Adrenal gland (tissue), 9 donors: ENCODE measurements at regions not wholly inside any gene's neighbourhood (a gene's known extent, or its start where the extent isn't known, plus 50 kb on each side); places are given as distances from the start of the nearest gene placed in this dataset.

Source experiments
- DNase-seq, 7 donors: peaks; one replicate each; pipeline ENCODE4 v3.0.0-alpha.2; 2019 to 2020
- H3K27ac ChIP-seq, 5 donors: fragments of 200-600 bp; sonication (generic) in 4 of 5; 1 replicate in 3 of 5; 2 replicates in 2 of 5; pipeline versions ENCODE4 v1.5.1 to v1.8.0; 2016 to 2020; ENCODE audit warnings: mild to moderate bottlenecking in 1 of 5
- H3K27me3 ChIP-seq: fragments of 200-600 bp; 2 replicates; pipeline ENCODE4 v1.8.0; 2021
- H3K36me3 ChIP-seq, 2 donors: fragments of 200-600 bp; replicated peaks in 1 of 2; 1 replicate in 1 of 2; 2 replicates in 1 of 2; pipeline versions ENCODE4 v1.5.1 to v1.8.0; 2018 to 2022
- H3K4me1 ChIP-seq, 2 donors: fragments of 200-600 bp; replicated peaks in 1 of 2; 1 replicate in 1 of 2; 2 replicates in 1 of 2; pipeline versions ENCODE4 v1.5.1 to v1.8.0; 2018 to 2021
- H3K4me3 ChIP-seq, 4 donors: fragments of 200-600 bp; sonication (generic) in 3 of 4; one replicate each; pipeline ENCODE4 v1.5.1; 2016 to 2018
- H3K9me3 ChIP-seq, 3 donors: fragments of 200-600 bp; sonication (generic) in 1 of 3; replicated peaks in 1 of 3; 1 replicate in 2 of 3; 2 replicates in 1 of 3; pipeline versions ENCODE4 v1.5.1 to v1.8.0; 2016 to 2021
- CTCF ChIP-seq, 6 experiments: fragments of 450-650 bp in 4 of 6; fragments of 200-600 bp in 2 of 6; sonication (generic) in 1 of 6; IDR thresholded peaks; 1 replicate in 5 of 6; 2 replicates in 1 of 6; pipeline versions ENCODE4 v1.5.1 to v1.8.0; 2016 to 2021; ENCODE audit warnings: antibody characterized with exemption in 6 of 6, mild to moderate bottlenecking in 2 of 6, moderate library complexity in 1 of 6
- POLR2A ChIP-seq, 2 donors: fragments of 450-650 bp; IDR thresholded peaks; one replicate each; pipeline ENCODE4 v1.6.1; 2017; ENCODE audit warnings: antibody characterized with exemption in 2 of 2, mild to moderate bottlenecking in 2 of 2, moderate library complexity in 1 of 2
- WGBS, 4 donors: extraction: QIAGEN DNeasy Blood & Tissue Kit in 2 of 4; methylation state at CpG; one replicate each; pipeline versions ENCODE4 v1.1.5 to v1.1.7; 2013 to 2017; 5-methylcytosine and 5-hydroxymethylcytosine counted together
- intact Hi-C, 2 donors: fragments of 100-400 bp; cut with DNase I; formaldehyde crosslinking; loops; one replicate each; pipeline versions ENCODE4 v1.14.1 to v1.15.0; 2022 to 2023
- donor health status: healthy with polysubstance abuse.
- donor health status: Bipolar disorder and iron deficiency.
- donor health status: DM: yes; HTN: yes; CAD: no.
- donor health status: DM: no; HTN: no; CAD: no.
- donor health status: DM: no; HTN: no; CAD: no.

GRCh38 chr7:124692425-124692824 lies 73.2 kb downstream of the GPR37 start:
- Histone ChIP-seq H3K9me3 (no peaks in the 10 kb centered on the region), H3K4me3 (no peak overlapping the region), H3K36me3 (no peaks in the 10 kb centered on the region), H3K4me1 (no peaks in the 10 kb centered on the region), H3K27me3 (no peaks in the 10 kb centered on the region), H3K27ac (no peak overlapping the region)
- 42 to 80% (median 60%) methylated on average over 1 of the region's 1 CpG for WGBS, 4 donors
- no peak for TF ChIP-seq CTCF (IDR thresholded peaks at IDR 0.05)
- intact Hi-C loops = no loop called here
- DNase-seq = no peak

- H3K4me3 ChIP-seq = no peak overlapping the region
- H3K27ac ChIP-seq = no peak overlapping the region
- H3K36me3 ChIP-seq = no peaks in the 10 kb centered on the region
- TF ChIP-seq POLR2A (IDR thresholded peaks at IDR 0.05) (no peak), CTCF (IDR thresholded peaks at IDR 0.05) (no peak)
- no peaks in the 10 kb centered on the region for H3K4me1 ChIP-seq
- DNase-seq = no peak
- intact Hi-C loops = no loop called here
- H3K27me3 ChIP-seq = no peaks in the 10 kb centered on the region
- no peaks in the 10 kb centered on the region for H3K9me3 ChIP-seq
Measured at GRCh38 chr7:124690840-124691239, 74.8 kb downstream of the GPR37 start.

GRCh38 chr7:124689931-124690330 lies 75.7 kb downstream of the GPR37 start:
- no peak overlapping the region for H3K4me3 ChIP-seq
- intact Hi-C loops = no loop called here
- no peaks in the 10 kb centered on the region for H3K9me3 ChIP-seq
- H3K4me1 ChIP-seq = no peaks in the 10 kb centered on the region
- 70 to 86% (median 79%) methylated on average over 1 of the region's 1 CpG for WGBS, 4 donors
- no peak for TF ChIP-seq POLR2A (IDR thresholded peaks at IDR 0.05)
- TF ChIP-seq CTCF (IDR thresholded peaks at IDR 0.05) = no peak
- no peak for DNase-seq
- no peaks in the 10 kb centered on the region for H3K27me3 ChIP-seq
- no peaks in the 10 kb centered on the region for H3K36me3 ChIP-seq
- H3K27ac ChIP-seq = no peak overlapping the region

GRCh38 chr7:124689523-124689922 lies 76.1 kb downstream of the GPR37 start:
- H3K36me3 ChIP-seq = no peaks in the 10 kb centered on the region
- no peaks in the 10 kb centered on the region for H3K9me3 ChIP-seq
- no peaks in the 10 kb centered on the region for H3K4me1 ChIP-seq
- 53 to 75% (median 63%) methylated on average over 2 of the region's 2 CpGs for WGBS, 4 donors
- DNase-seq = no peak
- no peak overlapping the region for H3K4me3 ChIP-seq
- no peak overlapping the region for H3K27ac ChIP-seq
- no peak for TF ChIP-seq CTCF (IDR thresholded peaks at IDR 0.05)
- H3K27me3 ChIP-seq = no peaks in the 10 kb centered on the region
- intact Hi-C loops = no loop called here
